Fibroblast of villous mesenchyme (primary cell): ENCODE measurements at regions not wholly inside any gene's neighbourhood (a gene's known extent, or its start where the extent isn't known, plus 50 kb on each side); places are given as distances from the start of the nearest gene placed in this dataset.

Experiments used
- DNase-seq: peaks from one replicate; pipeline ENCODE4 v3.0.0-alpha.2; 2010; ENCODE audit warnings: low read depth
- H3K4me3 ChIP-seq: 2 replicates; pipeline ENCODE4 v1.5.1; 2011; ENCODE audit warnings: low read depth, mild to moderate bottlenecking, low read length
- TF ChIP-seq, protein P1 (sequence below): IDR thresholded peaks from 2 replicates; pipeline ENCODE4 v1.5.1; 2012; ENCODE audit warnings: low read depth, mild to moderate bottlenecking, low read length; ENCODE audit not compliant: insufficient read depth

DNA sequence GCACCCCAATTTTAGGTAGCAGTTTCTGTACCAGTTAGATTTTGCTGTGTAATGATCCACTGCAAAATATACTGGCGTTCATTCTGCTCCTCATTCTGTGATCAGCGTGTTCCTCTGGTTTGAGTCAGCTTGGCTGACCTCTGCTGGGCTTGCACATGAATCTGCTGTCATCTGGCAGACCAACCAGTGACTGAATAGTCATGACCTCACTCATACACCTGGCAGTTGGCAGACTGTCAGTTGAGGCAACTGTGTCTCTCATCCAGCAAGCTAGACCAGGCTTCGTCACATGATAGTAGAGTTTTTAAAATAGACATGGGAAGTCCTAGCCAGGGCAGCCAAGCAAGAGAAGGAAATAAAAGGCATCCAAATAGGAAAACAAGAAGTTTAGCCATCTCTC lies 316.3 kb upstream of the LARGE1 start:
- TF ChIP-seq, protein P1, sequence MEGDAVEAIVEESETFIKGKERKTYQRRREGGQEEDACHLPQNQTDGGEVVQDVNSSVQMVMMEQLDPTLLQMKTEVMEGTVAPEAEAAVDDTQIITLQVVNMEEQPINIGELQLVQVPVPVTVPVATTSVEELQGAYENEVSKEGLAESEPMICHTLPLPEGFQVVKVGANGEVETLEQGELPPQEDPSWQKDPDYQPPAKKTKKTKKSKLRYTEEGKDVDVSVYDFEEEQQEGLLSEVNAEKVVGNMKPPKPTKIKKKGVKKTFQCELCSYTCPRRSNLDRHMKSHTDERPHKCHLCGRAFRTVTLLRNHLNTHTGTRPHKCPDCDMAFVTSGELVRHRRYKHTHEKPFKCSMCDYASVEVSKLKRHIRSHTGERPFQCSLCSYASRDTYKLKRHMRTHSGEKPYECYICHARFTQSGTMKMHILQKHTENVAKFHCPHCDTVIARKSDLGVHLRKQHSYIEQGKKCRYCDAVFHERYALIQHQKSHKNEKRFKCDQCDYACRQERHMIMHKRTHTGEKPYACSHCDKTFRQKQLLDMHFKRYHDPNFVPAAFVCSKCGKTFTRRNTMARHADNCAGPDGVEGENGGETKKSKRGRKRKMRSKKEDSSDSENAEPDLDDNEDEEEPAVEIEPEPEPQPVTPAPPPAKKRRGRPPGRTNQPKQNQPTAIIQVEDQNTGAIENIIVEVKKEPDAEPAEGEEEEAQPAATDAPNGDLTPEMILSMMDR, result no peak
- H3K4me3 ChIP-seq, result no peak overlapping the region
- no peak for DNase-seq

DNA sequence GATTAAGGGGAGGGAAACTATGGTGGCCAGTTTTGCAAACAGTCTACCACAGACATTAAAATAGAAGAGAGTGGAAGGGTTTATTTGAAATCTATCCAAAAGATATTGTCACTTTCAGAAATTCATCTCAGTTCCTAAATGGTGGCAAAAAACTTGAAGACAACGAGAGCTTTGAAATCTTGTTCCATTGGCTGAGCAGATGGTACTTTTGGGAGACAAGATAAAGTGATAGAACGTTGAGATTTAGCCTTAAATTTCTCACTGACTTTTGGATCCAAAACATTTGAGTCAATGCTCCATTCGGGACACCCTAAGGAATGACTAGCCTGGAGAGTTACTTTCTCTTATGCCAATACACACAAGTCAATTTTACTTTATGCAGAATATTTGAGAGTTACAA lies 319.1 kb upstream of the LARGE1 start:
- TF ChIP-seq, protein P1, result no peak
- no peak for DNase-seq

DNA sequence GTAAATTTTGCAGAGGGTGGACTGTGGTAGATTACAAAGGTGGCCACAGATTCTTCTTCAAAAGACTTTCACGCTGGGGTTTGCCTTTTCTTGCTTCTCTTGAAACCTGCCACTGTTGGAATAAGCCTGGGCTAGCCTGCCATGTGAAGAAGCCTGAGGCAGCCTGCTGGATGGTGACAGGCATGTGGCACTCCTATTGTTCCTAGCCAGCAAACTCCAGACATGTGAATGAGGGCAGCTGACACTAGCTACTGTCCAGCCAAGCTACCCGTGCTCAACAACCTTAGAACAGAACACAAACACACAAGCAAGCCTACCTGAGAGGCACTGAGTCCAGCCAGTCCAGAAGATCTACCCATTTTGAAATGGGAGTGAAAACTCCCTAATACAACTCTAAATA lies 322.7 kb upstream of the LARGE1 start:
- no peak overlapping the region for H3K4me3 ChIP-seq
- TF ChIP-seq, protein P1, result no peak
- DNase-seq, result no peak

More for the DNA sequence above, 319.1 kb upstream of the LARGE1 start:
- no peak overlapping the region for H3K4me3 ChIP-seq

DNA sequence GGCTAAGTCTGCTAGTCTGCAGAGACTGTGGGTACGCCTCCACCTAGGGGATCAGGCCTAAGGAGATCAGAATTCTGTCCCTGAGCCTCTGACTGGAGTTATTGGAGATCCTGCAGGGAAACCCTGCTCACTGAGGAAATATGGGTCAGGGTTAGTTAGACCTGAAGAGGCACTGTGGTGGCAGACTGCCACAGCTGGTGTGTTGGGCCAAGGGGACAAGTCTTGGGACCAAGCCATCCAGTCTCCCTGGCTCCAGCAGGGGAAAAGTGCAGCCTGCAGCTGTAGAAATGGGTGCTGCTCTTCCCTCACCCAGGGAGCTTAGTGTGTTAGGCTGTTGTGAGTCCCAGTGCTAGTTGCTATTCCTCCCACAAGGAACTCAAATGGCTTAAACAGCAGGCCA lies 334.8 kb upstream of the LARGE1 start:
- no peak overlapping the region for H3K4me3 ChIP-seq
- TF ChIP-seq, protein P1, result no peak
- no peak for DNase-seq

DNA sequence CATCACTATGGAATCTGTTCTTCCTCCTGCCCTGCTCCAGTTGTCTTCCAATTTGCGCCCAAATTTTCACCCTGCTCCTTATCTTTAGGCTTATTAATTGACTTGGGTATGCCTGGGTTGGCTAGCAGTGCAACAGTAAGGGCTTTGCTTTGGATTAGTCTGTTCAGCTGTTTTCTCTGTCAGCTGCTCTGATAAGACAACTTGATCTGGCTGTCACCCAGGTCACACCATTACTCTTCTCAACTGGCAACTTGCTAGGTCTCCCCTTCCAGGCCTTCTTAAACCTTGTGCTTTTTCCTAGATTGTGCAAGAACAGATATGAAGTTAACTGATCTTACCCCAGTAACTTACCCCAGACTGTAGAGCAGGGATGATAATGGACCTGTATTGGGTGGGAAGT lies 357.8 kb upstream of the LARGE1 start:
- no peak overlapping the region for H3K4me3 ChIP-seq
- DNase-seq, result no peak
- TF ChIP-seq, protein P1, result no peak

DNA sequence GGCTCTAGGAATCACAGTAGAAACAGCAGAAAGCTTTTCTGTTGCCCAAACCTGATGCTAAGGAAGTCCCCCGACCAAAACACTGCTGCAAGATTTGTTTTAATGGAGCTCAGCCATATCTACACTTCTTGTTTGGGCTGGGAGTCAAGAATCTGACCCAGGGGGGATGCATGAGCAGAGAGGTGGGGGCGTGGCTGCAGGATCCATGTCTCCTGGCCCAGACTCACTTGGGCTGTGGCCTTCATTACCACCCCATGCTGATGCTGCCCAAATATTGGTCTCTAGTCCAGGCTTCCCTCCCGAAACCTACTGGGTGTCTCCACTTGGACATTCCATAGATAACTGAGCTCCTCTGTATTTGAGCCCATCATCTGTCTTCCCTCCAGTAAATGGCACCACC lies 361.5 kb upstream of the LARGE1 start:
- no peak for DNase-seq
- H3K4me3 ChIP-seq, result no peak overlapping the region

DNA sequence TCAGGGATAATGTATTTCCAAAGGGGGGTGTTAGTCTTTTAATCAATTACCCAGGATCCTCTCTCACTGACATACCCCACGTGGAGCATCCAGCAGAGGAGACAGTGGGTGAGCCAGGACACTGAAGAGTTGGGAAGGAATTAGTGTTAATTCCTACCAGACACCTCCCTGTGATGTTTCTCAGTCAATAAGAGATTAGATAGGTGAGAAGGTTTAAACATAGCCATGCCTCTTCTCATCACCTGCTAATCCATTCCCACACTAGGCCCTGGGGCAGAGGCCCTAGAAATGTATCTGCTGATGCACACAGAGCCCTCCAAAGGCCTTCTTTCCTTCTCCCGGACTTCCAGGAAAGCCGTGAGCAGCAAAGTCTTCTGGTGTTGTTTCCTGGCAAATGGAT lies 363.6 kb upstream of the LARGE1 start:
- no peak for DNase-seq
- H3K4me3 ChIP-seq, result no peak overlapping the region
- TF ChIP-seq, protein P1, result no peak

More for the DNA sequence above, 361.5 kb upstream of the LARGE1 start:
- TF ChIP-seq, protein P1, result no peak
